ENCODE measurements at regions not wholly inside any gene's neighbourhood (a gene's known extent, or its start where the extent isn't known, plus 50 kb on each side); places are given as distances from the start of the nearest gene placed in this dataset.

DNA sequence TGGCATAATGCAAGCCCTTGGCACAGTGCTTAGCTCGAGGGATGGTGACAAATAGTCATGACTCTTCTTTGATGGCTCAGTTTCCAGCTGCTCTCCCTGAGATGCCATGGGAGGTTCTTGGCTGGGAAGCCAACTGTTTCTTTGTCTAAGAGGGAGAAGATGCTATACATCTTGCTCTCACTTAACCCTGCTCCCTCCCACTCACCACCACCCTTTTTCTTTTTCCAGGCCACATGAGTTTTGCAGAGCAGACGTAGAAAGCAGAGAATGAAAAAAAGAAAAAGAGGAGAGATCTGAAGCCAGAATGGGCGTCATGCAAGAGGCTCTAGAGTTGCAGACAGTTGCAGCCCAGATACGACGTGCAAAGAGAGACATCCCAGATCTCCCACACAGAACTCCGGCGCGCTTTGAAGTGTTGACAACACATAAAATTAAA lies 160.5 kb downstream of the FGF18 start:
- no peak for TF ChIP-seq EP300 (IDR thresholded peaks at IDR 0.05)
- TF ChIP-seq, protein P1, sequence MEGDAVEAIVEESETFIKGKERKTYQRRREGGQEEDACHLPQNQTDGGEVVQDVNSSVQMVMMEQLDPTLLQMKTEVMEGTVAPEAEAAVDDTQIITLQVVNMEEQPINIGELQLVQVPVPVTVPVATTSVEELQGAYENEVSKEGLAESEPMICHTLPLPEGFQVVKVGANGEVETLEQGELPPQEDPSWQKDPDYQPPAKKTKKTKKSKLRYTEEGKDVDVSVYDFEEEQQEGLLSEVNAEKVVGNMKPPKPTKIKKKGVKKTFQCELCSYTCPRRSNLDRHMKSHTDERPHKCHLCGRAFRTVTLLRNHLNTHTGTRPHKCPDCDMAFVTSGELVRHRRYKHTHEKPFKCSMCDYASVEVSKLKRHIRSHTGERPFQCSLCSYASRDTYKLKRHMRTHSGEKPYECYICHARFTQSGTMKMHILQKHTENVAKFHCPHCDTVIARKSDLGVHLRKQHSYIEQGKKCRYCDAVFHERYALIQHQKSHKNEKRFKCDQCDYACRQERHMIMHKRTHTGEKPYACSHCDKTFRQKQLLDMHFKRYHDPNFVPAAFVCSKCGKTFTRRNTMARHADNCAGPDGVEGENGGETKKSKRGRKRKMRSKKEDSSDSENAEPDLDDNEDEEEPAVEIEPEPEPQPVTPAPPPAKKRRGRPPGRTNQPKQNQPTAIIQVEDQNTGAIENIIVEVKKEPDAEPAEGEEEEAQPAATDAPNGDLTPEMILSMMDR (IDR thresholded peaks at IDR 0.05) = no peak

All from suprapubic skin (tissue), 3 donors.